ENCODE measurements at regions not wholly inside any gene's neighbourhood (a gene's known extent, or its start where the extent isn't known, plus 50 kb on each side); places are given as distances from the start of the nearest gene placed in this dataset.

DNA sequence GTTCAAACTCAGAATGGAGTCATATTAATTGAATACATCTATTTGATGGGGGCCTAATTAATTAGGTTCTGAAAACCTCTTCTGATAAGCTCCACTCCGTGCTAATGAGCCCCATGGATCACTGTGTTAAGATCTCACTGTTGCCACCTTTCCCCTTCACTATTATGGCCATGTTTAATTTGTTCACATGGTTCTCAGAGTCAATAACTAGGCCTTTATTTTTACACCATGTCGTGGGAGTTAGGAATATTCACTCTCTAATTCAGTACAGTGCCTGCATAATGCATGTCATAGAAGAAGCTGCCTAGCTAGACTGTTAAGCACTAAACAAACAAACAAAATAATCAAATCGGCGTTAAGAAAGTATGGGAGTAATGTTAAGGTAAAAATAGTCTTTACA, 84.9 kb downstream of the EDEM1 start:
- no peaks in the 10 kb centered on the region for H3K79me2 ChIP-seq (replicated peaks; ENCODE audit: insufficient read depth, low read length)
- H4K20me1 ChIP-seq (ENCODE audit: insufficient read depth) = no peaks in the 10 kb centered on the region
- H3K9ac ChIP-seq (ENCODE audit: low read length) = no peak overlapping the region
- H3K27me3 ChIP-seq (ENCODE audit: insufficient read depth, low read depth, low read length) = no peaks in the 10 kb centered on the region
- H3K27ac ChIP-seq (ENCODE audit: low read length) = no peak overlapping the region
- H2AFZ ChIP-seq (ENCODE audit: low read depth, low read length) = no peak overlapping the region
- no peaks in the 10 kb centered on the region for H3K9me3 ChIP-seq (ENCODE audit: low read length)
- H3K4me2 ChIP-seq (ENCODE audit: low read length) = no peak overlapping the region
- no peaks in the 10 kb centered on the region for H3K36me3 ChIP-seq (ENCODE audit: insufficient read depth, low read length)
- no peaks in the 10 kb centered on the region for H3K9me2 ChIP-seq (ENCODE audit: insufficient read depth, low read length)
- H3F3A ChIP-seq (ENCODE audit: insufficient read depth, low read length, poor library complexity, severe bottlenecking) = no peaks in the 10 kb centered on the region
- no peak overlapping the region for H3K4me3 ChIP-seq (ENCODE audit: low read length)
- TF ChIP-seq POLR2AphosphoS5 (IDR thresholded peaks at IDR 0.05) = no peak
- TF ChIP-seq REST (IDR thresholded peaks at IDR 0.05; ENCODE audit: borderline replicate concordance) = no peak
- no peak for TF ChIP-seq SMC3 (conservative IDR thresholded peaks at IDR 0.05; ENCODE audit: poor library complexity)
- TF ChIP-seq TAF1 (IDR thresholded peaks at IDR 0.05; ENCODE audit: low read depth) = no peak
- TF ChIP-seq, protein P1, sequence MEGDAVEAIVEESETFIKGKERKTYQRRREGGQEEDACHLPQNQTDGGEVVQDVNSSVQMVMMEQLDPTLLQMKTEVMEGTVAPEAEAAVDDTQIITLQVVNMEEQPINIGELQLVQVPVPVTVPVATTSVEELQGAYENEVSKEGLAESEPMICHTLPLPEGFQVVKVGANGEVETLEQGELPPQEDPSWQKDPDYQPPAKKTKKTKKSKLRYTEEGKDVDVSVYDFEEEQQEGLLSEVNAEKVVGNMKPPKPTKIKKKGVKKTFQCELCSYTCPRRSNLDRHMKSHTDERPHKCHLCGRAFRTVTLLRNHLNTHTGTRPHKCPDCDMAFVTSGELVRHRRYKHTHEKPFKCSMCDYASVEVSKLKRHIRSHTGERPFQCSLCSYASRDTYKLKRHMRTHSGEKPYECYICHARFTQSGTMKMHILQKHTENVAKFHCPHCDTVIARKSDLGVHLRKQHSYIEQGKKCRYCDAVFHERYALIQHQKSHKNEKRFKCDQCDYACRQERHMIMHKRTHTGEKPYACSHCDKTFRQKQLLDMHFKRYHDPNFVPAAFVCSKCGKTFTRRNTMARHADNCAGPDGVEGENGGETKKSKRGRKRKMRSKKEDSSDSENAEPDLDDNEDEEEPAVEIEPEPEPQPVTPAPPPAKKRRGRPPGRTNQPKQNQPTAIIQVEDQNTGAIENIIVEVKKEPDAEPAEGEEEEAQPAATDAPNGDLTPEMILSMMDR (IDR thresholded peaks at IDR 0.05; ENCODE audit: poor library complexity, severe bottlenecking) = no peak
- no peak for TF ChIP-seq EZH2 (IDR thresholded peaks at IDR 0.05; ENCODE audit: borderline replicate concordance, insufficient read depth, low read length, poor library complexity, severe bottlenecking)
- TF ChIP-seq MXI1 (conservative IDR thresholded peaks at IDR 0.05; ENCODE audit: poor library complexity, severe bottlenecking) = no peak
- TF ChIP-seq EP300 (conservative IDR thresholded peaks at IDR 0.05; ENCODE audit: poor library complexity, severe bottlenecking) = no peak
- no peak for TF ChIP-seq RAD21 (conservative IDR thresholded peaks at IDR 0.05)

- H2AFZ ChIP-seq (ENCODE audit: low read depth, low read length) = no peak overlapping the region
- no peak overlapping the region for H3K9ac ChIP-seq (ENCODE audit: low read length)
- H3K79me2 ChIP-seq (replicated peaks; ENCODE audit: insufficient read depth, low read length) = no peaks in the 10 kb centered on the region
- no peak overlapping the region for H3K27ac ChIP-seq (ENCODE audit: low read length)
- no peak overlapping the region for H3K4me2 ChIP-seq (ENCODE audit: low read length)
- H3K36me3 ChIP-seq (ENCODE audit: insufficient read depth, low read length) = no peaks in the 10 kb centered on the region
- peaks cover 5% of the 10 kb centered on the region for H3K9me3 ChIP-seq (ENCODE audit: low read length)
- TF ChIP-seq POLR2AphosphoS5 (IDR thresholded peaks at IDR 0.05) (no peak), REST (IDR thresholded peaks at IDR 0.05; ENCODE audit: borderline replicate concordance) (no peak), RAD21 (conservative IDR thresholded peaks at IDR 0.05) (no peak), SMC3 (conservative IDR thresholded peaks at IDR 0.05; ENCODE audit: poor library complexity) (no peak)
- TF ChIP-seq, protein P1 (IDR thresholded peaks at IDR 0.05; ENCODE audit: poor library complexity, severe bottlenecking) = no peak
- H4K20me1 ChIP-seq (ENCODE audit: insufficient read depth) = no peaks in the 10 kb centered on the region
- no peaks in the 10 kb centered on the region for H3K27me3 ChIP-seq (ENCODE audit: insufficient read depth, low read depth, low read length)
- H3K9me2 ChIP-seq (ENCODE audit: insufficient read depth, low read length) = no peaks in the 10 kb centered on the region
- H3F3A ChIP-seq (ENCODE audit: insufficient read depth, low read length, poor library complexity, severe bottlenecking) = no peaks in the 10 kb centered on the region
- no peak overlapping the region for H3K4me3 ChIP-seq (ENCODE audit: low read length)
Measured at GRCh38 chr3:5274091-5274490, 86.6 kb downstream of the EDEM1 start.
